MM.1S (cell line): ENCODE measurements at regions not wholly inside any gene's neighbourhood (a gene's known extent, or its start where the extent isn't known, plus 50 kb on each side); places are given as distances from the start of the nearest gene placed in this dataset.

Experiments
- EZH2 ChIP-seq: fragments of 300-600 bp; sonication (generic); optimal IDR thresholded peaks from 2 replicates; pipeline ENCODE3; 2017; ENCODE audit warnings: low read depth, mild to moderate bottlenecking, antibody characterized with exemption, low read length, mixed read lengths
- TF ChIP-seq, protein P1 (sequence below): fragments of 300-600 bp; sonication (generic); IDR thresholded peaks from 2 replicates; pipeline ENCODE4 v1.5.1; 2016; ENCODE audit warnings: antibody characterized with exemption, low read length, mixed read lengths

GRCh38 chr4:32544846-32545245 is 1824.7 kb downstream of the PCDH7 start:
- TF ChIP-seq, protein P1, sequence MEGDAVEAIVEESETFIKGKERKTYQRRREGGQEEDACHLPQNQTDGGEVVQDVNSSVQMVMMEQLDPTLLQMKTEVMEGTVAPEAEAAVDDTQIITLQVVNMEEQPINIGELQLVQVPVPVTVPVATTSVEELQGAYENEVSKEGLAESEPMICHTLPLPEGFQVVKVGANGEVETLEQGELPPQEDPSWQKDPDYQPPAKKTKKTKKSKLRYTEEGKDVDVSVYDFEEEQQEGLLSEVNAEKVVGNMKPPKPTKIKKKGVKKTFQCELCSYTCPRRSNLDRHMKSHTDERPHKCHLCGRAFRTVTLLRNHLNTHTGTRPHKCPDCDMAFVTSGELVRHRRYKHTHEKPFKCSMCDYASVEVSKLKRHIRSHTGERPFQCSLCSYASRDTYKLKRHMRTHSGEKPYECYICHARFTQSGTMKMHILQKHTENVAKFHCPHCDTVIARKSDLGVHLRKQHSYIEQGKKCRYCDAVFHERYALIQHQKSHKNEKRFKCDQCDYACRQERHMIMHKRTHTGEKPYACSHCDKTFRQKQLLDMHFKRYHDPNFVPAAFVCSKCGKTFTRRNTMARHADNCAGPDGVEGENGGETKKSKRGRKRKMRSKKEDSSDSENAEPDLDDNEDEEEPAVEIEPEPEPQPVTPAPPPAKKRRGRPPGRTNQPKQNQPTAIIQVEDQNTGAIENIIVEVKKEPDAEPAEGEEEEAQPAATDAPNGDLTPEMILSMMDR = no peak
- no peak for TF ChIP-seq EZH2
